ENCODE measurements at regions not wholly inside any gene's neighbourhood (a gene's known extent, or its start where the extent isn't known, plus 50 kb on each side); places are given as distances from the start of the nearest gene placed in this dataset.

GRCh38 chr7:153457746-153458145 lies 594.5 kb upstream of the DPP6 start:
- TF ChIP-seq HNRNPH1 (optimal IDR thresholded peaks at IDR 0.05; ENCODE audit: low read depth, low read length), result no peak
- TF ChIP-seq NCOA1 (CRISPR knock-in tag; IDR thresholded peaks at IDR 0.05), result no peak
- no peak for TF ChIP-seq NFE2L1 (CRISPR knock-in tag; IDR thresholded peaks at IDR 0.05; ENCODE audit: borderline replicate concordance)
- TF ChIP-seq, protein P1, sequence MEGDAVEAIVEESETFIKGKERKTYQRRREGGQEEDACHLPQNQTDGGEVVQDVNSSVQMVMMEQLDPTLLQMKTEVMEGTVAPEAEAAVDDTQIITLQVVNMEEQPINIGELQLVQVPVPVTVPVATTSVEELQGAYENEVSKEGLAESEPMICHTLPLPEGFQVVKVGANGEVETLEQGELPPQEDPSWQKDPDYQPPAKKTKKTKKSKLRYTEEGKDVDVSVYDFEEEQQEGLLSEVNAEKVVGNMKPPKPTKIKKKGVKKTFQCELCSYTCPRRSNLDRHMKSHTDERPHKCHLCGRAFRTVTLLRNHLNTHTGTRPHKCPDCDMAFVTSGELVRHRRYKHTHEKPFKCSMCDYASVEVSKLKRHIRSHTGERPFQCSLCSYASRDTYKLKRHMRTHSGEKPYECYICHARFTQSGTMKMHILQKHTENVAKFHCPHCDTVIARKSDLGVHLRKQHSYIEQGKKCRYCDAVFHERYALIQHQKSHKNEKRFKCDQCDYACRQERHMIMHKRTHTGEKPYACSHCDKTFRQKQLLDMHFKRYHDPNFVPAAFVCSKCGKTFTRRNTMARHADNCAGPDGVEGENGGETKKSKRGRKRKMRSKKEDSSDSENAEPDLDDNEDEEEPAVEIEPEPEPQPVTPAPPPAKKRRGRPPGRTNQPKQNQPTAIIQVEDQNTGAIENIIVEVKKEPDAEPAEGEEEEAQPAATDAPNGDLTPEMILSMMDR (CRISPR knock-in tag; IDR thresholded peaks at IDR 0.05), result no peak
